Activated CD4-positive, alpha-beta T cell treated with anti-CD3 and anti-CD28 coated beads for 36 hours (primary cell): ENCODE measurements at regions not wholly inside any gene's neighbourhood (a gene's known extent, or its start where the extent isn't known, plus 50 kb on each side); places are given as distances from the start of the nearest gene placed in this dataset.

Experiments used
- ATAC-seq: fragments of 200-7000 bp; cut with Tn5 transposase; one replicate; pipeline ENCODE4 v1.10.0; 2021; ENCODE audit warnings: mild to moderate bottlenecking, moderate library complexity
- CTCF ChIA-PET: fragments of 350-600 bp; sonication (Branson Sonifier 250); formaldehyde crosslinking; loops from one replicate; lab custom pipeline; 2021; ENCODE audit warnings: antibody characterized with exemption; lab: Charles Lee
- POLR2A ChIA-PET: fragments of 350-600 bp; sonication (Branson Sonifier 250); formaldehyde crosslinking; loops from one replicate; lab custom pipeline; 2021; ENCODE audit warnings: antibody characterized with exemption, inconsistent platforms; lab: Charles Lee
- DNase-seq: peaks from one replicate; pipeline ENCODE4 v3.0.0-alpha.2; 2020
- H3K27ac Mint-ChIP-seq: one replicate; pipeline ENCODE4 v1.8.0; 2021; ENCODE audit warnings: mixed read lengths
- H3K27me3 Mint-ChIP-seq: one replicate; pipeline ENCODE4 v1.8.0; 2021; ENCODE audit warnings: mixed read lengths
- H3K36me3 Mint-ChIP-seq: one replicate; pipeline ENCODE4 v1.8.0; 2021; ENCODE audit warnings: low read depth, mixed read lengths
- H3K4me1 Mint-ChIP-seq: one replicate; pipeline ENCODE4 v1.8.0; 2021; ENCODE audit warnings: mixed read lengths
- H3K4me3 Mint-ChIP-seq: one replicate; pipeline ENCODE4 v1.8.0; 2021; ENCODE audit warnings: mild to moderate bottlenecking, moderate library complexity, mixed read lengths
- H3K9me3 Mint-ChIP-seq: one replicate; pipeline ENCODE4 v1.8.0; 2021; ENCODE audit warnings: low read depth, mixed read lengths
- intact Hi-C, 2 experiments: fragments of 100-400 bp; cut with DNase I in 1 of 2; cut with micrococcal nuclease in 1 of 2; formaldehyde crosslinking; loops; one replicate each; pipeline versions ENCODE4 v1.14.2 to v1.15.1; 2022 to 2024; cut with DNase I, micrococcal nuclease

DNA sequence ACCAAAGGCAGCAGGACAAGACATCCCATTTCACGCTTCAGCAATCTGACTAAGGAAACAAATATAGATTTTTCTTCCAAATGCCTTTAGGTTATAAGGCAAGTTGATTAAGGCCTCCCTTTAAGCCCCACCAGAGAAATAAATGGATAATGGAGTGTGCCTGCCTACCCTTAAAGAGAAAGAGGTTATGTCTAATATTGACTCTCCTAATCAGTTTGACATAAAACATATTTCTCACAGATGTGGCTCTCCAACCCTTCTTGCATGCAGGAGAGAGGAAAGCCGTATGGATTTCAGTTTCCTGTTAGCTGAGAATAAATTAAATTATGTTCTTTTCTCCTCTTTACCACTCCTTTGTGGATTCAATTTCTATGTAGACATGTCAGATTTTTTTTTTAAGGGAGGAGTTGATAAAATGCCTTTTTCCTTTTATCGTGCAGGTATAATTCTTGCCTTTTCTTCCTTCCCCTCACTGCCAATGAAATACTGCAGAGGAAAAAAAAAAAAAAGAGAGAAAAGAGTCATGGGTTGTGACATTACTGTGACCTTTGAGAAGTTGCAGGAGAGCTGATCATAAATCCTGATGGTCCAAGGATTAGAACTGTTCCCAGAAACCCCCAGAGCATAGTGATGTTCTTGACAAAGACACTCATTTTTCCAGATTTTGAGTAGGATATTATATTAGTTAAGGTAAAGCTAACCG lies 355.3 kb upstream of the SLCO3A1 start:
- H3K27ac Mint-ChIP-seq: no peak overlapping the region
- ATAC-seq (no peak), DNase-seq (no peak)
- no peak overlapping the region for H3K4me3 Mint-ChIP-seq
- no peaks in the 10 kb centered on the region for H3K4me1 Mint-ChIP-seq
- no peaks in the 10 kb centered on the region for H3K27me3 Mint-ChIP-seq
- H3K9me3 Mint-ChIP-seq: no peaks in the 10 kb centered on the region
- ChIA-PET POLR2A (no interaction called here), CTCF (no interaction called here)
- no peaks in the 10 kb centered on the region for H3K36me3 Mint-ChIP-seq
- intact Hi-C loops: no loop called here

DNA sequence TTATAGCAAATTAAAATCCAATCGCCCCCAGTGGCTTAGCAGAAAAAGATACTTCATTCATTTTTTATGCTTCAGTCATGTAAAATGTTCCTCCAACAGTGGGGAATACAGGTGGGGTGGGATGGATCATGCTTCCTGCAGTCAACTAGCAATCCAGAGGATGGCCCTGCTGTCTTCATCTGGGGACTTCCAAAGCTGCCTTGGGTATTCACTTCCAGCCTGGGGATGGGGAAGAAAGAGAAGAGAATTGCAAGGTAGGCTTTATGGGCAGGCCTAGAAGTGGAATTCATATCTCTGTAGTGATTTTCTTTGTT lies 354.8 kb upstream of the SLCO3A1 start:
- H3K4me1 Mint-ChIP-seq: no peaks in the 10 kb centered on the region

DNA sequence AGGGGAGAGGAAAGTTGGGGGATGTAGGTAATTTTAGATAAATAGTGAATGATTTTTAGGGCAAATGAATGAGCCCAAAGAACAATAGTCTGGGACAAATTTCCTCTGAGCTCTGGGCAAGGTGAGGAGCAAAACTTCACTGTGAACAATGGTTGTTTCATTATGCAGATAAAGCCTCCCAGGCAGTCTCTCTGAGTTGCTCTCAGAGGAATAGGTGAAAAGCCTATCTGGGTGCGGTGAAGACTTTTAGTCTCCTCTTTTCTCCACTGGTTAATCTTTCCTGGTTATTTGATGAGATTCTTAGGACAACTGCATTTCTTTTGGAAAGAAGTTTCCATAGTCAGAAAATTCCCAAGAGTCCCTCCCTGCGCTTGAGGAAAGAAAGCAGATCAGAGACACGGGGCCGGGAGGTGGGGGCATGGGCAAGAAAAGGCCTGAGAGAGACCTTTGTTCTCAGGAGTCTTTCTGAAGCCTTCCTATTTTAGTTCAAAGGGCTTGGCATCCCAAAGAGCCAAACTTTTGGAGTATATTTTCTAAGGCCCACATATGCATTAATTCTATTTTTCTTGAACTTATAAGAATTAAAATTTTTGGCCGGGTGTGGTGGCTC lies 353.6 kb upstream of the SLCO3A1 start:
- no peaks in the 10 kb centered on the region for H3K9me3 Mint-ChIP-seq
- ChIA-PET POLR2A (no interaction called here), CTCF (interaction anchor here (0.7 to 0.9 kb wide), 2 partner anchors 9 to 113 kb away, joined by 3 to 5 read pairs; no protein-coding TSS in a partner anchor)
- H3K36me3 Mint-ChIP-seq: no peaks in the 10 kb centered on the region
- ATAC-seq (no peak), DNase-seq (no peak)
- H3K27me3 Mint-ChIP-seq: no peaks in the 10 kb centered on the region
- no peaks in the 10 kb centered on the region for H3K4me1 Mint-ChIP-seq
- no peak overlapping the region for H3K27ac Mint-ChIP-seq
- no peak overlapping the region for H3K4me3 Mint-ChIP-seq
- intact Hi-C loops: no loop called here

More for the DNA sequence above, 354.8 kb upstream of the SLCO3A1 start:
- intact Hi-C loops: no loop called here
- ATAC-seq: no peak
- DNase-seq: no peak
- Mint-ChIP-seq H3K27me3 (no peaks in the 10 kb centered on the region), H3K36me3 (no peaks in the 10 kb centered on the region), H3K4me3 (no peak overlapping the region), H3K27ac (no peak overlapping the region), H3K9me3 (no peaks in the 10 kb centered on the region)
- ChIA-PET CTCF (interaction anchor here (0.9 kb wide), 1 partner anchor 10 kb away, joined by 5 read pairs; no protein-coding TSS in a partner anchor), POLR2A (no interaction called here)

DNA sequence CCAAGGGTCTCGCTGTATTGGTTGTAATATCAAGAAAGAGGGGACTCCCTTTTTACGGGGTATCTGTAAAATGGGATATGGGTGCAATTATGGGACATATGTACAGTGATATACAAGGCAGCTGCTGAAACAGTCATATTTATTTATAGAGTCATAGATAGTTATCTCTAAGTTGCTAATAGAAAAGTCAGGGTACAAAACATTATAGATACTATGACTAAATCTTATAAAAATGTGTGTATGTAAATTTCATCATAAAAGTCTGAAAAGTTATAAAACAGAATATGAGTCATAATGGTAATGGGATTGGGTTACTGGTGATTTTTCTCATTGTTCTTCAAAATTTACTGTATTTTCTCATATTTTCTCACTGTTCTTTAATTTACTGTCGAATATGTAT lies 344.9 kb upstream of the SLCO3A1 start:
- Mint-ChIP-seq H3K9me3 (no peaks in the 10 kb centered on the region), H3K36me3 (no peaks in the 10 kb centered on the region), H3K27ac (no peak overlapping the region), H3K4me1 (no peaks in the 10 kb centered on the region), H3K27me3 (no peaks in the 10 kb centered on the region), H3K4me3 (no peak overlapping the region)
- intact Hi-C loops: no loop called here
- CTCF ChIA-PET: interaction anchor here (0.5 to 0.8 kb wide), 2 partner anchors 128 to 342 kb away, joined by 3 read pairs; no protein-coding TSS in a partner anchor
- ATAC-seq: no peak
- DNase-seq: no peak
- POLR2A ChIA-PET: no interaction called here

DNA sequence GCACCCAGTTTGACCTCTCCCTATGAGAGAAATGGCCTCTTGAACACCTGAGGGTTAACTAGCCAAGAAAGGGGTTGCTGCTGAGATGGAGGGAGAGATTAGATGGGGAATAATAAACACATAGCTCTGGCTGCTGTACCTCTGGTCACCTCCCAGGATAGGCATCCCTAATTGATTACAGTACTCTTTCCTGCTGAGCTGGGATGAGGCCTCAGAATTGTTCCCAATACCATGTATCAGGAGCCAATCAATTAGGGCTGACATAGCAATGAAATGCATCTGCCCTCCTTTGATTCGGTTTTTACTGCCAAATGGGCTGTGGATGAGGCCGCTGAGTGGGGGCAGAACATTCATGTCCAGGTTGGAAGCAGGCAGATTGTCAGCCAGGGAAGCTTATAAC lies 339.4 kb upstream of the SLCO3A1 start:
- ChIA-PET CTCF (no interaction called here), POLR2A (no interaction called here)
- H3K4me3 Mint-ChIP-seq: no peak overlapping the region

DNA sequence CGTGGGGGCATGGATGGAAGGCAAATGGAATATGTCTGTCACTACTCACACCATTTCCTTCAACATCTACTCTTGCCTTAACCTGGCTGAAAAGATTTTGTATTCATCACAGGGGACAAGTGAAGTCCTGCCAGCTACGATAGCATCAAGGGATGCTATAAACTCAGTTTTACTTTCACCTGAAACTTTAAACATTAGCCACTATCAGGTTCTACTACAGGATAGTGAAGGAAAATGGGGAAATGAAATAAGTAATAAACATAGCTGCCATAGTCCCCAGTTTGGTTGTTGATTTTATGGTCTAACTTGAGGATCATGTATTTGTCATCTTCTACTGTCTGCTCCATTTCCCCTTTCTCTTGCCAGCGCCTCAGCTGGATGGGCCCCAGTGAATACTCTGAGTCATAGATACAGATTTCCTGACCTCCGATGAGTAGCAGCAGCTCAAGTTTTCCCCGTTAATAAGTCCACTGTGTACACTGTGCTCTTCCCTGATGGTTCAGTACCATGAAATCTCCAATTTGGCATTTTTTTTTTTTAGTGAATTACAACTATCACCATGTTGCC lies 338.2 kb upstream of the SLCO3A1 start:
- no peaks in the 10 kb centered on the region for H3K4me1 Mint-ChIP-seq
- POLR2A ChIA-PET: no interaction called here
- CTCF ChIA-PET: interaction anchor here (0.6 kb wide), 1 partner anchor 1064 kb away, joined by 3 read pairs; no protein-coding TSS in a partner anchor
- ATAC-seq (no peak), DNase-seq (no peak)
- H3K27ac Mint-ChIP-seq: no peak overlapping the region
- intact Hi-C loops: no loop called here
- no peak overlapping the region for H3K4me3 Mint-ChIP-seq
- H3K9me3 Mint-ChIP-seq: no peaks in the 10 kb centered on the region
- H3K36me3 Mint-ChIP-seq: no peaks in the 10 kb centered on the region
- no peaks in the 10 kb centered on the region for H3K27me3 Mint-ChIP-seq

More for the DNA sequence above, 339.4 kb upstream of the SLCO3A1 start:
- Mint-ChIP-seq H3K27ac (no peak overlapping the region), H3K36me3 (no peaks in the 10 kb centered on the region), H3K9me3 (no peaks in the 10 kb centered on the region), H3K4me1 (no peaks in the 10 kb centered on the region), H3K27me3 (no peaks in the 10 kb centered on the region)
- DNase-seq: no peak
- no peak for ATAC-seq
- intact Hi-C loops: no loop called here

DNA sequence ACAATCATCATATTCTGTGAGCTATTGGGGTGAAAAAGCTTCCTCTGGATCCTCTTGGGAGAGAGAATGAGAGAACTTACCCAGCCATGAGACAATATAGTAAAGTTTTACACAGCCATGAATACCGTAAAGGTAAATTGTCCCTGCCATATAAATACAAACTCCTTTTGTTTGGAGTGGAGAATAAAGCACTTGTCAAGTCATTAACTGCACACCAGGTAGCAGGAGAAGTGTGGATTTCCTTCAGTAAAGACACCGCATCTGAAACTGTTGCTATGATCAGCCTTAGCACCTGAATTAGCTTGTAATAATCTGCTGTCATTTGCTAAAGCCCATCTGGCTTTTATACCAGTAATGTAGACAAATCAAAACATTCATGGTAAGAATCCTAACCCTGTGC lies 336.6 kb upstream of the SLCO3A1 start:
- intact Hi-C loops: no loop called here
- no peak overlapping the region for H3K4me3 Mint-ChIP-seq
- H3K27me3 Mint-ChIP-seq: no peaks in the 10 kb centered on the region
- no peaks in the 10 kb centered on the region for H3K4me1 Mint-ChIP-seq
- no peak overlapping the region for H3K27ac Mint-ChIP-seq
- POLR2A ChIA-PET: no interaction called here
- no peaks in the 10 kb centered on the region for H3K36me3 Mint-ChIP-seq
- H3K9me3 Mint-ChIP-seq: no peaks in the 10 kb centered on the region
- ATAC-seq (no peak), DNase-seq (no peak)
- CTCF ChIA-PET: no interaction called here

DNA sequence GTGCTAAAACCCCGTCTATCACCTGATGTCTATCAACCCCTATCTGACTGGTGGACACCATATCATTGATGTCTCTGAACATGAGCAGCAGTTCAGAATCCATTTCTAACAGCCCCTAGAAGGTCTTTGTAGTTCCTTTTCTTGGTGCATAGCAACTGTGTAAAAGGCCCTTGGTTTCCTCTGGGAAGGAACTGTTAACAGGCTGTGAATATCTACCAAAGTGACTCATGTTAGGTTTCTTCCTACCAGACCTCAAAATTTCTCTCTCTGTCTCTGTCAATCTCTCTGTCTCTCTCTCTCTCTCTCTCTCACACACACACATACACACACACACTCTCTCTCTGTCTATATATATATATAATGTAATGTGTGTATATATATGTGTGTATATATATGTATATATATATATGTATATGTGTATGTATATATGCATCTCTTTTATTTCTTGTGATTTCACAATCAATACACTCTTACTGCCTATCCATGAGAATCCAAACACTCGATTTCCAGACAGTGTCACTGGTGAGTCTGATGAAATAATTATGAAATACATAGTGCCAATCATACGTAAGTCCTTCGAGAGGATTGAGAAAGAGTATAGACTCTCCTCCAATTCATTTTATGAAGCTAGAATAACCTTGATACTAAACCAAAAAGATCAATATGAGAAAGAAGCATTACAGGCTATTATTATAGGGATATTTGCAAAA lies 335.9 kb upstream of the SLCO3A1 start:
- intact Hi-C loops: no loop called here

DNA sequence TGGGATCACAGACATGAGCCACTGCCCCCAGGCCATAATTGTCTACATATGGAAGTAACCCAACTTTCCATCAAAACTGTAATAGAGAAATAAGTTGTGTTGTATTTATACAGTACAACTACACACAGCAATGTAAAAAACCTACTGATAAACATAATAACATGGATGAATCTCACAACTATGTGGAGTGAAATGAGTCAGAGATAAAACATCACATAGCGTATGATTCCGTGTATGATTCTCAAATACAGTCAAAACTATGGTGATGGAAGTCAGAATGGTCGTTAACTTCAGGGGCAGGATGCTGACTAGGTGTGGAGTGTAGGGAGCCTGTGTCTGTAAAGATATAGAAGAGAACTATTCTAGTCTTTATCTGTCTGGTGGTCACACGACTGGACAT lies 332.7 kb upstream of the SLCO3A1 start:
- ATAC-seq: no peak

More for the DNA sequence above, 335.9 kb upstream of the SLCO3A1 start:
- CTCF ChIA-PET: interaction anchor here (0.9 kb wide), 1 partner anchor 18 kb away, joined by 4 read pairs; no protein-coding TSS in a partner anchor
- DNase-seq (no peak), ATAC-seq (no peak)
- POLR2A ChIA-PET: no interaction called here
- Mint-ChIP-seq H3K27ac (no peak overlapping the region), H3K9me3 (no peaks in the 10 kb centered on the region), H3K27me3 (no peaks in the 10 kb centered on the region), H3K36me3 (no peaks in the 10 kb centered on the region), H3K4me1 (no peaks in the 10 kb centered on the region), H3K4me3 (no peak overlapping the region)

DNA sequence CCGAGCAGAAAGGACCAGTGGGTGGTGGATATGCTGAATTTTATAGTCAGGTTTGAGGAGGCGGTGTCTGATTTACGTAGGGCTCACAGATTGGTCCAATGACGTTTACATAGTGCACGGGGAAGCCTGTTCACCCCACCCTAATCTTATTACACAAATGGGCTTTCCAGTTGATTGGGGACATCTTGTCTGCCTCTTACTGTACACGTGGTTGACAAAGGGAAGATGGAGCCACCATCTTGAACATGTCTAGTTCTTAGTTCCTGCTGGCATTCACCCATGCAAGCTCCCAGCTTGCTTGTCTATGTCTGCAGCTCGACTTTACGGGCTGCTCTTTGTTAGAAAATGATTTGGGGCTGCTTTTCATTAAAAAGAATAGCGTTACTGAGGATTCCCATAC lies 332.0 kb upstream of the SLCO3A1 start:
- CTCF ChIA-PET: interaction anchor here (0.7 to 1.2 kb wide), 2 partner anchors 40 to 78 kb away, joined by 3 to 4 read pairs; no protein-coding TSS in a partner anchor
- H3K27ac Mint-ChIP-seq: no peak overlapping the region

More for the DNA sequence above, 332.7 kb upstream of the SLCO3A1 start:
- intact Hi-C loops: loop anchor here in 1 of 2 experiments (10.0 kb wide), 1 partner anchor 216 kb away; no protein-coding TSS in a partner anchor
- Mint-ChIP-seq H3K36me3 (no peaks in the 10 kb centered on the region), H3K4me1 (peaks cover 5% of the 10 kb centered on the region), H3K27me3 (no peaks in the 10 kb centered on the region), H3K9me3 (no peaks in the 10 kb centered on the region), H3K27ac (no peak overlapping the region), H3K4me3 (no peak overlapping the region)
- POLR2A ChIA-PET: no interaction called here
- DNase-seq: no peak
- CTCF ChIA-PET: no interaction called here

DNA sequence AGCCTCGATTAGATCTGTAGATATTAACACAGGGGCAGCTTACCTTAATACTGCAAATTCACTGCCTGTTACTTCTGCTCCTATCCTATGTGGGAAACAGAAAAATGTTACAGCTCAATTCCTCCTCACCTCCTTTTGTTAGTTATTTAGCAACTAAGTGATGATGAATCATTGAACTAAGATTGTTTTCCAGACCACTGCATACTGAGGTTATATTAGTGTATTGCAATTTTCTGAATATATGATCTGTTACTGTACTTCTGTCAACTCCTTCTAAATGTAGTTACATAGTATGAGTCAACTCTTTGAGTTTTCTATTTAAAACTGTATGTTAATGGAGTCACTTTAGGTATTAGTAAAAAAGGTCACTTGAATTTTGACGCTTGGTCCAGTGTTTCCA lies 331.5 kb upstream of the SLCO3A1 start:
- H3K36me3 Mint-ChIP-seq: no peaks in the 10 kb centered on the region
- H3K9me3 Mint-ChIP-seq: no peaks in the 10 kb centered on the region
- peaks cover 6% of the 10 kb centered on the region for H3K27me3 Mint-ChIP-seq
- ChIA-PET POLR2A (no interaction called here), CTCF (interaction anchor here (0.7 to 1.2 kb wide), 2 partner anchors 39 to 78 kb away, joined by 3 to 4 read pairs; no protein-coding TSS in a partner anchor)
- DNase-seq (no peak), ATAC-seq (peak; percentile 39)
- no peak overlapping the region for H3K4me3 Mint-ChIP-seq
- H3K4me1 Mint-ChIP-seq: peaks cover 5% of the 10 kb centered on the region
- H3K27ac Mint-ChIP-seq: no peak overlapping the region
- intact Hi-C loops: loop anchor here (1.0 to 10.0 kb wide), 2 partner anchors 217 to 219 kb away; no protein-coding TSS in a partner anchor

More for the DNA sequence above, 332.0 kb upstream of the SLCO3A1 start:
- no peaks in the 10 kb centered on the region for H3K9me3 Mint-ChIP-seq
- no peaks in the 10 kb centered on the region for H3K36me3 Mint-ChIP-seq
- intact Hi-C loops: loop anchor here in 1 of 2 experiments (10.0 kb wide), 1 partner anchor 217 kb away; no protein-coding TSS in a partner anchor
- no peak overlapping the region for H3K4me3 Mint-ChIP-seq
- POLR2A ChIA-PET: no interaction called here
- DNase-seq (no peak), ATAC-seq (no peak)
- H3K4me1 Mint-ChIP-seq: peaks cover 5% of the 10 kb centered on the region
- peaks cover 2% of the 10 kb centered on the region for H3K27me3 Mint-ChIP-seq
